ENCODE measurements at regions not wholly inside any gene's neighbourhood (a gene's known extent, or its start where the extent isn't known, plus 50 kb on each side); places are given as distances from the start of the nearest gene placed in this dataset.

DNA sequence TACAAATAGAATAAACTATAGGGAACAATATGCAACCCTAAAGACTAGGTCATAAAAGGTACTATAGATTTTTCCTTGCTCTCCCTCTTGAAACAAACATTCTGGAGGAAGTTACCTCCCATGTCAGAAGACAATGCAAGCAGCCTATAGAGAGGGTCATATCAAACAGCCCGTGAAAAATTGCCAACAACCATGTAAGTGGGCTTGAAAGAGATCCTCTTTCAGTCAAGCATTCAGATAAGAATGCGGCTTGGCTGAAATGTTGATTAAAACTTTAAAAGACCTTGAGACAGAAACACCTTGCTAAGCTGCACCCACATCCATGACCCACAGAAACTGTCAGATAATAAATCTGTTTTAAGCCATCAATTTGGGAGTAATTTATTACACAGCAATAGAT, 526.6 kb upstream of the GHITM start:
- no peaks in the 10 kb centered on the region for H3K27me3 ChIP-seq (ENCODE audit: control insufficient read depth, insufficient read depth, low read length)
- no peaks in the 10 kb centered on the region for H3K9me3 ChIP-seq (ENCODE audit: control insufficient read depth in 2 of 3, insufficient read depth in 1 of 3, low read length in 3 of 3)
- FAIRE-seq (no peak), DNase-seq (no peak)
- H3K4me3 ChIP-seq (ENCODE audit: low read length in 3 of 3): no peak overlapping the region
- no peak overlapping the region for H3K9ac ChIP-seq (ENCODE audit: low read length in 3 of 3)
- TF ChIP-seq, protein P1, sequence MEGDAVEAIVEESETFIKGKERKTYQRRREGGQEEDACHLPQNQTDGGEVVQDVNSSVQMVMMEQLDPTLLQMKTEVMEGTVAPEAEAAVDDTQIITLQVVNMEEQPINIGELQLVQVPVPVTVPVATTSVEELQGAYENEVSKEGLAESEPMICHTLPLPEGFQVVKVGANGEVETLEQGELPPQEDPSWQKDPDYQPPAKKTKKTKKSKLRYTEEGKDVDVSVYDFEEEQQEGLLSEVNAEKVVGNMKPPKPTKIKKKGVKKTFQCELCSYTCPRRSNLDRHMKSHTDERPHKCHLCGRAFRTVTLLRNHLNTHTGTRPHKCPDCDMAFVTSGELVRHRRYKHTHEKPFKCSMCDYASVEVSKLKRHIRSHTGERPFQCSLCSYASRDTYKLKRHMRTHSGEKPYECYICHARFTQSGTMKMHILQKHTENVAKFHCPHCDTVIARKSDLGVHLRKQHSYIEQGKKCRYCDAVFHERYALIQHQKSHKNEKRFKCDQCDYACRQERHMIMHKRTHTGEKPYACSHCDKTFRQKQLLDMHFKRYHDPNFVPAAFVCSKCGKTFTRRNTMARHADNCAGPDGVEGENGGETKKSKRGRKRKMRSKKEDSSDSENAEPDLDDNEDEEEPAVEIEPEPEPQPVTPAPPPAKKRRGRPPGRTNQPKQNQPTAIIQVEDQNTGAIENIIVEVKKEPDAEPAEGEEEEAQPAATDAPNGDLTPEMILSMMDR (IDR thresholded peaks at IDR 0.05; ENCODE audit: borderline replicate concordance, extremely low read depth, insufficient read depth): no peak
- intact Hi-C loops (cut with DNase I): no loop called here
- H3K36me3 ChIP-seq (ENCODE audit: control insufficient read depth in 2 of 3, insufficient read depth in 3 of 3, low read length in 3 of 3): no peaks in the 10 kb centered on the region
- H3K27ac ChIP-seq (ENCODE audit: low read depth in 2 of 2, low read length in 2 of 2): no peak overlapping the region
- no peaks in the 10 kb centered on the region for H3K4me1 ChIP-seq (ENCODE audit: control insufficient read depth in 2 of 3, insufficient read depth in 2 of 3, low read depth in 1 of 3, low read length in 3 of 3)

DNA sequence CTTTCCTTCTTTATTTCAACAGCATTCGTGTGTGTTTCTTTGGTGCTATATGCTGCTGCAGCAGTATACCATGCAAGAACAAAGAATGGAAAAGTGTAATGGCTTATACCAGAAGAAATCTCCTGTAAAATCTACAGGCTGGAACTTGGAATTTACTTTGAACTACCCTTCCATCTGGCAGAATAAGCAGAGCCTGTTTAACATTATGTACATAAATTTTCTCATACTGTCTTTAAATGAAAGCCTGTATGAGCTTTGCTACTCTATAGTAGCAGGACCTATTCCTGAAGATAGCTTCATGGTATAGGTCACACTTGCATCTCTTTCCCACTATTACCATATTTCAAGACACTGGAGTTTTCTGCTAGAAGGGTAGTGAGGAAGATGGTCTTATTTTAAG, 522.1 kb upstream of the GHITM start:
- H3K27me3 ChIP-seq (ENCODE audit: control insufficient read depth, insufficient read depth, low read length): no peaks in the 10 kb centered on the region
- H3K9me3 ChIP-seq (ENCODE audit: control insufficient read depth in 2 of 3, insufficient read depth in 1 of 3, low read length in 3 of 3): no peaks in the 10 kb centered on the region
- DNase-seq (no peak), FAIRE-seq (no peak)
- TF ChIP-seq, protein P1 (IDR thresholded peaks at IDR 0.05; ENCODE audit: borderline replicate concordance, extremely low read depth, insufficient read depth): no peak
- no peak overlapping the region for H3K9ac ChIP-seq (ENCODE audit: low read length in 3 of 3)
- intact Hi-C loops (cut with DNase I): no loop called here
- H3K4me1 ChIP-seq (ENCODE audit: control insufficient read depth in 2 of 3, insufficient read depth in 2 of 3, low read depth in 1 of 3, low read length in 3 of 3): no peaks in the 10 kb centered on the region
- no peak overlapping the region for H3K27ac ChIP-seq (ENCODE audit: low read depth in 2 of 2, low read length in 2 of 2)
- no peak overlapping the region for H3K4me3 ChIP-seq (ENCODE audit: low read length in 3 of 3)
- H3K36me3 ChIP-seq (ENCODE audit: control insufficient read depth in 2 of 3, insufficient read depth in 3 of 3, low read length in 3 of 3): no peaks in the 10 kb centered on the region

DNA sequence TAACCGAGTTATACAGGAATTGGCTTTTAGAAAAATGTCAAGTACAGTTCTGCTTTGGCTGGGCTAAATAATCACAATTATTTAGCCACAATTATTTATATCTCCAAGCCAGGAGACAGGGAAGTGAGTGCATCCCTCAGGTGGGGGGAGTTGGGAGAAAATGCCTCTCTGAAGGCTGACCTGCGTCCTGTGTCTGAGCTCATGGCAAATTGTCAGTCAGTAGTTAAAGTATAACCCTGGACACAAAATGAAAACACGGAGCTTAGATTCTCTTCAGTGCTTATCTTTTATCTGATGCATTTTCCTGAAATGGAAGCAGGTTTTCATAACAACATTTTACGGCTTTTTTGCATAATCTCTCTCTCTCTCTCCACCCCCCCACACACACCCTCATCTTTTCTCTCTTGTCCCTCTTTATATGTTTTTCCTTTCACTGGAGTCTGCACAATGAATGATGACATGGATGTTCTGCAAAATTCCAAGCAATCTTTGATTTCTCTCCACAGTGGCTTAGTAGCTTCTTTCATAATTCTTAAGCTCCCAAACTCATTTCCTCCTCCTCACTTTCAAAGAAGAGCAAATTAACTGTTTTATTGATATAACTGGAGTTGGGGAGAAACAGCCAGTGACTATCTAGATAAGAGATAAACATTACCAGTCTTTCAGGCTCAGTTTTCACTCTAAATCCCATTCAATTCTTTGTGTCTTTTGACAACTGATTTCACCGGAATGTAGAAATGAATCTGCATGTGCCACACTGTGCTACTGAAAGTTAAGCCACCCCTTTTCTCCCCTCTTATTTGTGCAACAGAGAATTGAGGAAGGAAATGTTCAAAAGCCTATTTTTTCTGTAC, 521.4 kb upstream of the GHITM start:
- Histone ChIP-seq H3K36me3 (ENCODE audit: control insufficient read depth in 2 of 3, insufficient read depth in 3 of 3, low read length in 3 of 3) (no peaks in the 10 kb centered on the region), H3K27ac (ENCODE audit: low read depth in 2 of 2, low read length in 2 of 2) (no peak overlapping the region), H3K4me1 (ENCODE audit: control insufficient read depth in 2 of 3, insufficient read depth in 2 of 3, low read depth in 1 of 3, low read length in 3 of 3) (no peaks in the 10 kb centered on the region), H3K4me3 (ENCODE audit: low read length in 3 of 3) (peak overlapping the region in 2 of 3 donors; percentile 18 to 25), H3K27me3 (ENCODE audit: control insufficient read depth, insufficient read depth, low read length) (no peaks in the 10 kb centered on the region), H3K9me3 (ENCODE audit: control insufficient read depth in 2 of 3, insufficient read depth in 1 of 3, low read length in 3 of 3) (no peaks in the 10 kb centered on the region), H3K9ac (ENCODE audit: low read length in 3 of 3) (no peak overlapping the region)
- intact Hi-C loops (cut with DNase I): no loop called here
- TF ChIP-seq, protein P1 (IDR thresholded peaks at IDR 0.05; ENCODE audit: borderline replicate concordance, extremely low read depth, insufficient read depth): no peak
- DNase-seq (peak in 2 of 5 donors; percentile 19 to 30), FAIRE-seq (no peak)
